Kidney (tissue), 13 donors: ENCODE measurements at regions not wholly inside any gene's neighbourhood (a gene's known extent, or its start where the extent isn't known, plus 50 kb on each side); places are given as distances from the start of the nearest gene placed in this dataset.

Experiments
- DNase-seq, 5 donors: peaks; one replicate each; pipeline ENCODE4 v3.0.0-alpha.2; 2013 to 2020
- FAIRE-seq: peaks from 2 replicates; lab custom pipeline; 2012; peaks lifted over from hg19 to GRCh38; lab: Jason Lieb, UNC
- H3K27ac ChIP-seq, 2 donors: one replicate each; pipeline ENCODE4 v1.7.0; 2013; ENCODE audit warnings: low read depth in 2 of 2, low read length in 2 of 2, inconsistent platforms in 1 of 2
- H3K27me3 ChIP-seq: one replicate; pipeline ENCODE4 v1.7.1; 2013; ENCODE audit warnings: low read length, inconsistent platforms; ENCODE audit not compliant: control insufficient read depth, insufficient read depth
- H3K36me3 ChIP-seq, 3 donors: one replicate each; pipeline versions ENCODE4 v1.7.0 to v1.7.1; 2013; ENCODE audit warnings: low read length in 3 of 3, control low read depth in 1 of 3, inconsistent platforms in 1 of 3; ENCODE audit not compliant: insufficient read depth in 3 of 3, control insufficient read depth in 2 of 3
- H3K4me1 ChIP-seq, 3 donors: one replicate each; pipeline versions ENCODE4 v1.7.0 to v1.7.1; 2013; ENCODE audit warnings: low read length in 3 of 3, inconsistent platforms in 1 of 3, low read depth in 1 of 3; ENCODE audit not compliant: control insufficient read depth in 2 of 3, insufficient read depth in 2 of 3
- H3K4me3 ChIP-seq, 3 donors: one replicate each; pipeline versions ENCODE4 v1.7.0 to v1.8.1; 2013; ENCODE audit warnings: low read length in 3 of 3, control low read depth in 1 of 3, inconsistent platforms in 1 of 3
- H3K9ac ChIP-seq, 3 donors: one replicate each; pipeline versions ENCODE4 v1.7.0 to v1.7.1; 2013; ENCODE audit warnings: low read length in 3 of 3, control low read depth in 1 of 3, inconsistent platforms in 1 of 3
- H3K9me3 ChIP-seq, 3 donors: one replicate each; pipeline versions ENCODE4 v1.7.0 to v1.7.1; 2013; ENCODE audit warnings: low read length in 3 of 3, control low read depth in 1 of 3, inconsistent platforms in 1 of 3; ENCODE audit not compliant: control insufficient read depth in 2 of 3, insufficient read depth in 1 of 3
- intact Hi-C: fragments of 100-400 bp; cut with DNase I; formaldehyde crosslinking; loops from one replicate; pipeline ENCODE4 v1.11.1; 2022
- TF ChIP-seq, protein P1 (sequence below): IDR thresholded peaks from 3 replicates; pipeline ENCODE4 v1.5.1; 2012; ENCODE audit warnings: mild to moderate bottlenecking, moderate library complexity, borderline replicate concordance; ENCODE audit not compliant: insufficient read depth; ENCODE audit errors: extremely low read depth
- donor health status: control.
- donor health status: control.
- donor health status: control.
- donor health status: control.
- donor health status: control.
- donor health status: DM: yes; HTN: yes; CAD: no.
- donor health status: Normal renal cell carcinoma (clear cell type).

DNA sequence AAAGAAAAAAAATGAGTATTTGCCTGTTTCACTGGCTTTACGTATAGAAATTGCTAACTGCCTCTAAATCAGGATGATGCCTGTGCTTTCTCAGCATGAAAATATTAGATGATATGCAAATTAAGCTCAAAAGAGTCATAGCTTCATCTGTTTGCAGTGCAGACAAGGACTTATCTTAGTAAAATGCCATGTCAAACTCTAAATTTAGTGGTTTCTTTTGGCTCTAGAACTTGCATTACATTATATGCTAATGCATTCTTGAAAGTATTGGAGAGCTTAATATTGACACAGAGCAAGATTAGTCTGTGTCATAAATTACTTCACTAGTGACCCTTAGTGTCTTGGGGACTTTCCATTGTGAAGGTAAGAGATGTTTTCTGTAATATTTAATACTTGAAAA, 1109.1 kb upstream of the NRXN1 start:
- FAIRE-seq (no peak), DNase-seq (no peak)
- Histone ChIP-seq H3K9ac (no peak overlapping the region), H3K4me1 (no peaks in the 10 kb centered on the region), H3K27me3 (no peaks in the 10 kb centered on the region), H3K36me3 (no peaks in the 10 kb centered on the region), H3K4me3 (no peak overlapping the region), H3K27ac (no peak overlapping the region), H3K9me3 (no peaks in the 10 kb centered on the region)
- TF ChIP-seq, protein P1, sequence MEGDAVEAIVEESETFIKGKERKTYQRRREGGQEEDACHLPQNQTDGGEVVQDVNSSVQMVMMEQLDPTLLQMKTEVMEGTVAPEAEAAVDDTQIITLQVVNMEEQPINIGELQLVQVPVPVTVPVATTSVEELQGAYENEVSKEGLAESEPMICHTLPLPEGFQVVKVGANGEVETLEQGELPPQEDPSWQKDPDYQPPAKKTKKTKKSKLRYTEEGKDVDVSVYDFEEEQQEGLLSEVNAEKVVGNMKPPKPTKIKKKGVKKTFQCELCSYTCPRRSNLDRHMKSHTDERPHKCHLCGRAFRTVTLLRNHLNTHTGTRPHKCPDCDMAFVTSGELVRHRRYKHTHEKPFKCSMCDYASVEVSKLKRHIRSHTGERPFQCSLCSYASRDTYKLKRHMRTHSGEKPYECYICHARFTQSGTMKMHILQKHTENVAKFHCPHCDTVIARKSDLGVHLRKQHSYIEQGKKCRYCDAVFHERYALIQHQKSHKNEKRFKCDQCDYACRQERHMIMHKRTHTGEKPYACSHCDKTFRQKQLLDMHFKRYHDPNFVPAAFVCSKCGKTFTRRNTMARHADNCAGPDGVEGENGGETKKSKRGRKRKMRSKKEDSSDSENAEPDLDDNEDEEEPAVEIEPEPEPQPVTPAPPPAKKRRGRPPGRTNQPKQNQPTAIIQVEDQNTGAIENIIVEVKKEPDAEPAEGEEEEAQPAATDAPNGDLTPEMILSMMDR: no peak
- intact Hi-C loops: no loop called here

DNA sequence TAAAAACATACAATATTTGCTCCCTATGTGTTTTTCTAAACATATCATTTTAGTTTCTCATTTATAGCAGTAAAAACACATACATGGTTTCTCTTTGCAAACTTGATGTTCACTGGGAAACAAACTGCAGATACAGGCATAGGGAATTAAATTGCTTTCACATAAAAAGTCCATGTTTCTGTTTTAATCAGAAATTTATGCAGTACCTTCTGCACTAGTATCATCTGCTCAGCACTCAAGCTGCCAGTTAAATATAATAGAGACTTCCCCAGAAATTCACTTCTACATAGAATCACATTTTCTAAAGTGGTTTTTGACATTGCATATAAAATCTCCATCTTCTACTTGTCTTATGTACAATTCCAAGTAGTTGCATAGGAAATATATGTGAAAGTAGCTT, 1107.3 kb upstream of the NRXN1 start:
- intact Hi-C loops: no loop called here
- Histone ChIP-seq H3K9ac (no peak overlapping the region), H3K9me3 (no peaks in the 10 kb centered on the region), H3K36me3 (no peaks in the 10 kb centered on the region), H3K27ac (no peak overlapping the region), H3K4me3 (no peak overlapping the region), H3K27me3 (no peaks in the 10 kb centered on the region), H3K4me1 (no peaks in the 10 kb centered on the region)
- TF ChIP-seq, protein P1: no peak
- DNase-seq (no peak), FAIRE-seq (no peak)

DNA sequence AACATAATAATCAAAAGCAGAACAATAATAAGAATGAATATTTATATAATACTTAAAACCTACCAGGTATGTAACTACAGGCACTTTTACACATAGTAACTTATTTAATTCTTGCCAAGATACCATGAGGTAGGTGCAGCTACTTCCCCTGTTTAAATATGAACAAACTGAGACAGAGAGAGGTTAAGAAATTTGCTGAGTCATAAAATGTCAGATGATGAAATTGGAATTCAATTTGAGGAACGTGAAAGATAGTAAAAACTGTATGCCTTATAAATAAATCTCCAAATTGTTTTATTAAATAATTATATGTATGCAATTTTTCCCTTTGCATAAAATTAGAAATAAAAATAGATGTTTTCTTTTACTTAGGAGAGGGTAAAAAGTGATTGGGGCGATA, 1103.3 kb upstream of the NRXN1 start:
- intact Hi-C loops: no loop called here
- H3K36me3 ChIP-seq: no peaks in the 10 kb centered on the region
- no peaks in the 10 kb centered on the region for H3K27me3 ChIP-seq
- H3K4me1 ChIP-seq: no peaks in the 10 kb centered on the region
- H3K9ac ChIP-seq: no peak overlapping the region
- H3K9me3 ChIP-seq: no peaks in the 10 kb centered on the region
- no peak overlapping the region for H3K27ac ChIP-seq
- DNase-seq (no peak), FAIRE-seq (no peak)
- TF ChIP-seq, protein P1: no peak
- no peak overlapping the region for H3K4me3 ChIP-seq

DNA sequence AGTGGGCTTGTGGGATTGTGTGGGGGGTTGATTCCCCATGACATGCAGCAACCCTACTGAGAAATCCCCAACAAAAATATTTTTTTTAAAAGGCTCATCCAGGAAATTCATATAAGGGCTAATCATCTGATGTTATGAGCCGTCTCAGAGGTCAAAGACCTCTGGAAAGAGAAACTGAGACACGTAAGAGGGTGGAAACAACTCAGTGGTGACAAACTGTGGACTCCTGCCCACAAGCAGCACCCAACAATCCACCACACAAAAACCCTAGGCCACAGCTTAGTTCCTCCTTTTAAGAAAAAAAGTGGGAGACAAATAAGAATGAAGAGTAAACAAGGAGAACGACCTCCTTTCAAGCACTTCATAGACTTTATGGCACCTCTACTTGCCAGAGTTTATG, 1096.1 kb upstream of the NRXN1 start:
- FAIRE-seq: no peak
- no peaks in the 10 kb centered on the region for H3K4me1 ChIP-seq
- no peak overlapping the region for H3K9ac ChIP-seq
- TF ChIP-seq, protein P1: no peak
- no peak overlapping the region for H3K4me3 ChIP-seq
- DNase-seq: no peak
- H3K27ac ChIP-seq: no peak overlapping the region
- no peaks in the 10 kb centered on the region for H3K36me3 ChIP-seq
- no peaks in the 10 kb centered on the region for H3K9me3 ChIP-seq
- no peaks in the 10 kb centered on the region for H3K27me3 ChIP-seq
- intact Hi-C loops: no loop called here
